Smooth muscle cell (in vitro differentiated cells): ENCODE measurements at regions not wholly inside any gene's neighbourhood (a gene's known extent, or its start where the extent isn't known, plus 50 kb on each side); places are given as distances from the start of the nearest gene placed in this dataset.
"Not testable (repeated sequence)": the region's sequence is repeated elsewhere in the genome, so short reads cannot be mapped to it uniquely, and the experiment has no call there.

ENCODE experiments used
- DNase-seq: peaks from one replicate; lab custom pipeline; 2025; ENCODE audit not compliant: unreplicated experiment; lab: John Stamatoyannopoulos, UW
- H2AFZ ChIP-seq: fragments of 200-600 bp; sonication (generic); 2 replicates; pipeline ENCODE4 v1.6.0; 2016; ENCODE audit warnings: antibody characterized with exemption, low read depth, mild to moderate bottlenecking
- H3F3A ChIP-seq: fragments of 200-600 bp; sonication (generic); 2 replicates; pipeline ENCODE4 v1.6.0; 2017; ENCODE audit warnings: antibody characterized with exemption, low read depth
- H3K27ac ChIP-seq: fragments of 200-600 bp; sonication (generic); 2 replicates; pipeline ENCODE4 v1.5.1; 2016; ENCODE audit warnings: low read depth, mild to moderate bottlenecking
- H3K27me3 ChIP-seq: fragments of 200-600 bp; sonication (generic); 2 replicates; pipeline ENCODE4 v1.6.1; 2016; ENCODE audit warnings: low read depth, mild to moderate bottlenecking
- H3K36me3 ChIP-seq: fragments of 200-600 bp; sonication (generic); 2 replicates; pipeline ENCODE4 v1.5.1; 2016; ENCODE audit warnings: low read depth
- H3K4me1 ChIP-seq: fragments of 200-600 bp; sonication (generic); 2 replicates; pipeline ENCODE4 v1.5.1; 2016; ENCODE audit warnings: low read depth
- H3K4me2 ChIP-seq: fragments of 200-600 bp; sonication (generic); 2 replicates; pipeline ENCODE4 v1.6.0; 2016; ENCODE audit warnings: mild to moderate bottlenecking
- H3K4me3 ChIP-seq: fragments of 200-600 bp; sonication (generic); 2 replicates; pipeline ENCODE4 v1.5.1; 2016; ENCODE audit warnings: mild to moderate bottlenecking
- H3K79me2 ChIP-seq: fragments of 200-600 bp; sonication (generic); 2 replicates; pipeline ENCODE4 v1.6.0; 2016; ENCODE audit warnings: low read depth, mild to moderate bottlenecking
- H3K9ac ChIP-seq: fragments of 200-600 bp; sonication (generic); 2 replicates; pipeline ENCODE4 v1.6.0; 2016; ENCODE audit warnings: low read depth
- H3K9me3 ChIP-seq: fragments of 200-600 bp; sonication (generic); replicated peaks from 2 replicates; pipeline ENCODE4 v1.5.1; 2016; ENCODE audit warnings: low read depth
- H4K20me1 ChIP-seq: fragments of 200-600 bp; sonication (generic); 2 replicates; pipeline ENCODE4 v1.6.0; 2016; ENCODE audit warnings: low read depth
- WGBS: methylation state at CpG from one replicate; pipeline ENCODE4 v1.1.7; 2016; ENCODE audit warnings: low lambda C conversion rate; 5-methylcytosine and 5-hydroxymethylcytosine counted together
- TF ChIP-seq, protein P1 (sequence below): fragments of 200-600 bp; sonication (generic); IDR thresholded peaks from 2 replicates; pipeline ENCODE4 v1.5.1; 2017; ENCODE audit warnings: borderline replicate concordance, mild to moderate bottlenecking, antibody characterized with exemption; ENCODE audit not compliant: insufficient read depth, poor library complexity, severe bottlenecking

DNA sequence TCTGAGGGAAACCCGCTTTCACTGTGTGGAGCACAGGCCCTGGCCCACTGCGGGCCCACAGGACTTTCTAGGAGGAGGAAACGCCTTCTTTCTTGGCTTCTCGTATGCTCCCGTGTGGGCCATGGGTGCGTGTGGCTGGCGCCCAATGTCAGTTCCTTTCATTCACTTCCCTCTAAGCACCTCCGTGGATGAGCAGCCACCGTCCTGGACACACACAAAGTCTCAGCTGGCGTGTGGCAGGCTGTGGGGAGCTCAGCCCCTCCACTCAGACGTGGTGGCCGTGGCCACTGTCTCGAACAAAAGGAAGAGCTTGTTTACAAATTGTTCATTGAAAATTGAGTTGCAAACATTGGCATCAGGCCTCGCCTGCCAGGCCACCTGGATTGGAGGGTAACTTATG, 240.0 kb upstream of the SGCG start:
- H3F3A ChIP-seq = no peaks in the 10 kb centered on the region
- no peaks in the 10 kb centered on the region for H3K9me3 ChIP-seq
- H4K20me1 ChIP-seq = no peaks in the 10 kb centered on the region
- no peaks in the 10 kb centered on the region for H3K36me3 ChIP-seq
- H3K4me2 ChIP-seq = no peak overlapping the region
- no peaks in the 10 kb centered on the region for H3K4me1 ChIP-seq
- no peak overlapping the region for H3K9ac ChIP-seq
- no peak overlapping the region for H3K27ac ChIP-seq
- TF ChIP-seq, protein P1, sequence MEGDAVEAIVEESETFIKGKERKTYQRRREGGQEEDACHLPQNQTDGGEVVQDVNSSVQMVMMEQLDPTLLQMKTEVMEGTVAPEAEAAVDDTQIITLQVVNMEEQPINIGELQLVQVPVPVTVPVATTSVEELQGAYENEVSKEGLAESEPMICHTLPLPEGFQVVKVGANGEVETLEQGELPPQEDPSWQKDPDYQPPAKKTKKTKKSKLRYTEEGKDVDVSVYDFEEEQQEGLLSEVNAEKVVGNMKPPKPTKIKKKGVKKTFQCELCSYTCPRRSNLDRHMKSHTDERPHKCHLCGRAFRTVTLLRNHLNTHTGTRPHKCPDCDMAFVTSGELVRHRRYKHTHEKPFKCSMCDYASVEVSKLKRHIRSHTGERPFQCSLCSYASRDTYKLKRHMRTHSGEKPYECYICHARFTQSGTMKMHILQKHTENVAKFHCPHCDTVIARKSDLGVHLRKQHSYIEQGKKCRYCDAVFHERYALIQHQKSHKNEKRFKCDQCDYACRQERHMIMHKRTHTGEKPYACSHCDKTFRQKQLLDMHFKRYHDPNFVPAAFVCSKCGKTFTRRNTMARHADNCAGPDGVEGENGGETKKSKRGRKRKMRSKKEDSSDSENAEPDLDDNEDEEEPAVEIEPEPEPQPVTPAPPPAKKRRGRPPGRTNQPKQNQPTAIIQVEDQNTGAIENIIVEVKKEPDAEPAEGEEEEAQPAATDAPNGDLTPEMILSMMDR = no peak
- no peaks in the 10 kb centered on the region for H3K27me3 ChIP-seq
- H3K4me3 ChIP-seq = no peak overlapping the region
- 95% methylated on average over 14 of the region's 14 CpGs for WGBS
- no peak for DNase-seq
- H2AFZ ChIP-seq = no peak overlapping the region
- no peaks in the 10 kb centered on the region for H3K79me2 ChIP-seq

DNA sequence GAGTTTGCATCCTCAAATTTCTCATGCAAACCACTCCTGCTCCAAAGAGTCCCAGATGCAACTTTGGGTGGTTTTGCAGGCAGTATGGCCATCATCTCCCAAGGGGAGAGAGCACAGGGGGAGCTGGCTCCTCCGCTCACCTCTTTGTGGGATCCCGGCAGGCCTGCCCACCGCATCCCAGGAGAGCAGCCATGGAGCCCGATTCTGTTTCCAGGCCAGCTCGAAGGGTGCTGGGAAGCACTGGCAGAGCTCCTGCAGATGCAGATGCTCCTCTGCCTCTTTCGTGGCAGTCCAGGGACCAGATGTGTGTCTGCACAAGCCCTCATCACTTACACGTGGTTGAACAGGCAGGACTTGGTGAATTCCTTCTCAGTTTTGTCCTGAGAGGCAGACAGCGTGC, 239.3 kb upstream of the SGCG start:
- H3K4me3 ChIP-seq, H2AFZ ChIP-seq, H3K4me2 ChIP-seq, DNase-seq, H3K27ac ChIP-seq, H3K79me2 ChIP-seq, H3K27me3 ChIP-seq, H3K36me3 ChIP-seq, H3K4me1 ChIP-seq, H3K9me3 ChIP-seq, H3K9ac ChIP-seq, H3F3A ChIP-seq, H4K20me1 ChIP-seq: not testable (repeated sequence)
- WGBS = 94% methylated on average over 7 of the region's 8 CpGs

DNA sequence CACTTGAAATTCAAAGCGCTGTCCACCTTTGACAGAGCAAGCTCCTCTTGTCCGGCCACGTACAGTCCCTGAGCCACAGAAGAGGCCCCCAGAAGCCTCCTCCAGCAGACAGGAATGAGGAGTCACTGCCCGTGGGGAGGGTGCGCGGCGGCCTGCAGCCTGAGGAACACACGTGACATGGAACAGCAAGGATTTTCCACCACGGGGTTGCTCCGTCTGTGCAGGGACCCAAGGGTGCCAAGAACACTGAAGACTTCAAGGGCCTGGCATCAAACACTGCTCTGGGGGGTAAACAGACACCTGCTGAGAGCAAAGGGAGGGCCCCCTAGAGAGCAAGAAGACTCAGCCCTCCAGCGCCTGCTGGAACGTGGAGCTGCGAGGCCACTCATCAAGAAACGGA, 237.9 kb upstream of the SGCG start:
- H3K27ac ChIP-seq, H3K9me3 ChIP-seq, H2AFZ ChIP-seq, H3K79me2 ChIP-seq, H3K27me3 ChIP-seq, H3K4me3 ChIP-seq, H4K20me1 ChIP-seq, DNase-seq, H3F3A ChIP-seq, H3K9ac ChIP-seq, H3K4me2 ChIP-seq, H3K36me3 ChIP-seq, H3K4me1 ChIP-seq: not testable (repeated sequence)
- WGBS = 88% methylated on average over 14 of the region's 14 CpGs

DNA sequence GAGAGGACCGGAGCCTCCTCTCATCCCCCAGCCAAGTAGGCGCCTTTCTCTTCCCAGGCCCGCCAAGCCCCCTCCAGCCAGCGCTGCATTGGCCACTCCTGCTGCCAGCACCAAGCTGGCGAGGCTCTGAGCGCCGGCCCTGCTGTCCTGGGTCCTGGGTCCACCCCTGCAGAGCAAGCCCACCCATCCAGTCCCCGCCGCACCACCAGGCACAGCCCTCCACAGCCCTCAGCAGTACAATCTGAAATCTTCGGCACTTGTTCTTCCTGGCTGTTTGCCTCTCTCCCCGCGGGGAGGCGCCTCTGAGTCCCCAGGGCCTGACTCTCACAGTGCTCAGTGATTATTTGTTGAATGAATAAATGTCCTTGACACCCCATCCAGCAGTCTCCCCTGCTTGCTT, 236.4 kb upstream of the SGCG start:
- Histone ChIP-seq H4K20me1 (no peaks in the 10 kb centered on the region), H2AFZ (no peak overlapping the region), H3K79me2 (no peaks in the 10 kb centered on the region), H3K27ac (no peak overlapping the region), H3K4me3 (no peak overlapping the region), H3K9me3 (no peaks in the 10 kb centered on the region), H3K36me3 (no peaks in the 10 kb centered on the region), H3K27me3 (no peaks in the 10 kb centered on the region), H3K9ac (no peak overlapping the region), H3K4me1 (no peaks in the 10 kb centered on the region), H3K4me2 (no peak overlapping the region), H3F3A (no peaks in the 10 kb centered on the region)
- TF ChIP-seq, protein P1 = peak; percentile 5
- no peak for DNase-seq
- 84% methylated on average over 13 of the region's 13 CpGs for WGBS
